ENCODE measurements at regions not wholly inside any gene's neighbourhood (a gene's known extent, or its start where the extent isn't known, plus 50 kb on each side); places are given as distances from the start of the nearest gene placed in this dataset.
"Not testable (repeated sequence)": the region's sequence is repeated elsewhere in the genome, so short reads cannot be mapped to it uniquely, and the experiment has no call there.

- H3K36me3 ChIP-seq (ENCODE audit: control insufficient read depth, insufficient read depth, low read length) = no peaks in the 10 kb centered on the region
- Mint-ChIP-seq H3K36me3 (peaks cover 5% of the 10 kb centered on the region), H3K9me3 (peaks cover 0 to 3% (median 1%) of the 10 kb centered on the region in 7 donors), H3K27me3 (peaks cover 22% of the 10 kb centered on the region), H3K27ac (no peak overlapping the region), H3K4me1 (no peaks in the 10 kb centered on the region), H3K4me3 (no peak overlapping the region)
- no peak overlapping the region for H3K27ac ChIP-seq (ENCODE audit: insufficient read depth, low read length, poor library complexity, severe bottlenecking)
- H3K27me3 ChIP-seq (ENCODE audit: control insufficient read depth, insufficient read depth, low read length) = peaks cover 2% of the 10 kb centered on the region
- DNase-seq (no peak), ATAC-seq (ENCODE audit: low read depth in 2 of 2) (no peak)
- no peaks in the 10 kb centered on the region for H3K4me1 ChIP-seq (ENCODE audit: control insufficient read depth, insufficient read depth, low read length, poor library complexity, severe bottlenecking)
- H3K4me3 ChIP-seq (ENCODE audit: low read depth, low read length) = no peak overlapping the region
- H3K9me3 ChIP-seq (ENCODE audit: control insufficient read depth in 2 of 2, low read length in 2 of 2) = no peaks in the 10 kb centered on the region
These were observed 342.5 kb downstream of the SHQ1 start for GRCh38 chr3:72505539-72506405.

- not testable (repeated sequence) for H3K27ac Mint-ChIP-seq; H3K27me3 ChIP-seq (ENCODE audit: control insufficient read depth, insufficient read depth, low read length); H3K36me3 Mint-ChIP-seq; DNase-seq; H3K4me1 ChIP-seq (ENCODE audit: control insufficient read depth, insufficient read depth, low read length, poor library complexity, severe bottlenecking); H3K4me3 Mint-ChIP-seq; ATAC-seq (ENCODE audit: low read depth in 2 of 2); H3K4me1 Mint-ChIP-seq; H3K4me3 ChIP-seq (ENCODE audit: low read depth, low read length); H3K9me3 Mint-ChIP-seq; H3K9me3 ChIP-seq (ENCODE audit: control insufficient read depth in 2 of 2, low read length in 2 of 2); H3K27ac ChIP-seq (ENCODE audit: insufficient read depth, low read length, poor library complexity, severe bottlenecking); H3K36me3 ChIP-seq (ENCODE audit: control insufficient read depth, insufficient read depth, low read length)
- H3K27me3 Mint-ChIP-seq = peaks cover 10% of the 10 kb centered on the region
These were observed 350.7 kb downstream of the SHQ1 start for GRCh38 chr3:72497501-72497900.

- DNase-seq (no peak), ATAC-seq (ENCODE audit: low read depth in 2 of 2) (no peak)
- Histone ChIP-seq H3K36me3 (ENCODE audit: control insufficient read depth, insufficient read depth, low read length) (no peaks in the 10 kb centered on the region), H3K27ac (ENCODE audit: insufficient read depth, low read length, poor library complexity, severe bottlenecking) (no peak overlapping the region), H3K27me3 (ENCODE audit: control insufficient read depth, insufficient read depth, low read length) (no peaks in the 10 kb centered on the region), H3K9me3 (ENCODE audit: control insufficient read depth in 2 of 2, low read length in 2 of 2) (no peaks in the 10 kb centered on the region), H3K4me3 (ENCODE audit: low read depth, low read length) (no peak overlapping the region), H3K4me1 (ENCODE audit: control insufficient read depth, insufficient read depth, low read length, poor library complexity, severe bottlenecking) (no peaks in the 10 kb centered on the region)
- Mint-ChIP-seq H3K36me3 (no peaks in the 10 kb centered on the region), H3K9me3 (peaks cover 0 to 6% (median 5%) of the 10 kb centered on the region in 7 donors), H3K4me3 (no peak overlapping the region), H3K27ac (no peak overlapping the region), H3K4me1 (peaks cover 0 to 4% (median 0%) of the 10 kb centered on the region in 4 donors), H3K27me3 (peaks cover 4% of the 10 kb centered on the region)
These were observed 352.1 kb downstream of the SHQ1 start for GRCh38 chr3:72496051-72496670.

GRCh38 chr3:72494626-72495025, 353.6 kb downstream of the SHQ1 start:
- H3K27ac Mint-ChIP-seq = no peak overlapping the region
- peaks cover 4% of the 10 kb centered on the region for H3K27me3 Mint-ChIP-seq
- H3K4me1 Mint-ChIP-seq = peaks cover 0 to 4% (median 0%) of the 10 kb centered on the region in 4 donors
- DNase-seq (no peak), ATAC-seq (ENCODE audit: low read depth in 2 of 2) (no peak)
- Histone ChIP-seq H3K27me3 (ENCODE audit: control insufficient read depth, insufficient read depth, low read length) (no peaks in the 10 kb centered on the region), H3K9me3 (ENCODE audit: control insufficient read depth in 2 of 2, low read length in 2 of 2) (no peaks in the 10 kb centered on the region), H3K27ac (ENCODE audit: insufficient read depth, low read length, poor library complexity, severe bottlenecking) (no peak overlapping the region), H3K4me3 (ENCODE audit: low read depth, low read length) (no peak overlapping the region), H3K36me3 (ENCODE audit: control insufficient read depth, insufficient read depth, low read length) (no peaks in the 10 kb centered on the region), H3K4me1 (ENCODE audit: control insufficient read depth, insufficient read depth, low read length, poor library complexity, severe bottlenecking) (no peaks in the 10 kb centered on the region)
- no peak overlapping the region for H3K4me3 Mint-ChIP-seq
- H3K9me3 Mint-ChIP-seq = peaks cover 0 to 6% (median 4%) of the 10 kb centered on the region in 7 donors
- no peaks in the 10 kb centered on the region for H3K36me3 Mint-ChIP-seq

- Histone ChIP-seq H3K4me3 (ENCODE audit: low read depth, low read length) (no peak overlapping the region), H3K36me3 (ENCODE audit: control insufficient read depth, insufficient read depth, low read length) (no peaks in the 10 kb centered on the region), H3K27ac (ENCODE audit: insufficient read depth, low read length, poor library complexity, severe bottlenecking) (no peak overlapping the region), H3K27me3 (ENCODE audit: control insufficient read depth, insufficient read depth, low read length) (no peaks in the 10 kb centered on the region), H3K9me3 (ENCODE audit: control insufficient read depth in 2 of 2, low read length in 2 of 2) (no peaks in the 10 kb centered on the region), H3K4me1 (ENCODE audit: control insufficient read depth, insufficient read depth, low read length, poor library complexity, severe bottlenecking) (no peaks in the 10 kb centered on the region)
- Mint-ChIP-seq H3K4me1 (peaks cover 0 to 4% (median 0%) of the 10 kb centered on the region in 4 donors), H3K9me3 (peaks cover 0 to 6% (median 4%) of the 10 kb centered on the region in 7 donors), H3K4me3 (no peak overlapping the region), H3K27ac (no peak overlapping the region), H3K27me3 (peaks cover 4% of the 10 kb centered on the region), H3K36me3 (no peaks in the 10 kb centered on the region)
- DNase-seq (no peak), ATAC-seq (ENCODE audit: low read depth in 2 of 2) (no peak)
These were observed 354.1 kb downstream of the SHQ1 start for GRCh38 chr3:72494130-72494529.

- peaks cover 0 to 6% (median 4%) of the 10 kb centered on the region in 7 donors for H3K9me3 Mint-ChIP-seq
- no peaks in the 10 kb centered on the region for H3K9me3 ChIP-seq (ENCODE audit: control insufficient read depth in 2 of 2, low read length in 2 of 2)
- H3K4me1 ChIP-seq (ENCODE audit: control insufficient read depth, insufficient read depth, low read length, poor library complexity, severe bottlenecking) = no peaks in the 10 kb centered on the region
- no peak for ATAC-seq (ENCODE audit: low read depth in 2 of 2)
- H3K4me3 Mint-ChIP-seq = no peak overlapping the region
- no peak for DNase-seq
- peak overlapping the region in 1 of 3 donors; percentile 43 for H3K27ac Mint-ChIP-seq
- H3K36me3 Mint-ChIP-seq = no peaks in the 10 kb centered on the region
- H3K27me3 ChIP-seq (ENCODE audit: control insufficient read depth, insufficient read depth, low read length) = no peaks in the 10 kb centered on the region
- no peak overlapping the region for H3K27ac ChIP-seq (ENCODE audit: insufficient read depth, low read length, poor library complexity, severe bottlenecking)
- H3K36me3 ChIP-seq (ENCODE audit: control insufficient read depth, insufficient read depth, low read length) = no peaks in the 10 kb centered on the region
- H3K4me1 Mint-ChIP-seq = peaks cover 0 to 4% (median 0%) of the 10 kb centered on the region in 4 donors
- H3K4me3 ChIP-seq (ENCODE audit: low read depth, low read length) = no peak overlapping the region
- peaks cover 4% of the 10 kb centered on the region for H3K27me3 Mint-ChIP-seq
These were observed 356.0 kb downstream of the SHQ1 start for GRCh38 chr3:72492240-72492639.

GRCh38 chr3:72490688-72491435, 357.4 kb downstream of the SHQ1 start:
- Histone ChIP-seq H3K27ac (ENCODE audit: insufficient read depth, low read length, poor library complexity, severe bottlenecking) (no peak overlapping the region), H3K9me3 (ENCODE audit: control insufficient read depth in 2 of 2, low read length in 2 of 2) (no peaks in the 10 kb centered on the region), H3K4me3 (ENCODE audit: low read depth, low read length) (no peak overlapping the region), H3K36me3 (ENCODE audit: control insufficient read depth, insufficient read depth, low read length) (no peaks in the 10 kb centered on the region), H3K27me3 (ENCODE audit: control insufficient read depth, insufficient read depth, low read length) (no peaks in the 10 kb centered on the region), H3K4me1 (ENCODE audit: control insufficient read depth, insufficient read depth, low read length, poor library complexity, severe bottlenecking) (no peaks in the 10 kb centered on the region)
- Mint-ChIP-seq H3K27ac (no peak overlapping the region), H3K36me3 (no peaks in the 10 kb centered on the region), H3K9me3 (peaks cover 0 to 6% (median 4%) of the 10 kb centered on the region in 7 donors), H3K4me1 (peaks cover 0 to 4% (median 0%) of the 10 kb centered on the region in 4 donors), H3K4me3 (no peak overlapping the region), H3K27me3 (peaks cover 4% of the 10 kb centered on the region)
- DNase-seq = no peak
- ATAC-seq (ENCODE audit: low read depth in 2 of 2) = no peak
